ENCODE measurements at regions not wholly inside any gene's neighbourhood (a gene's known extent, or its start where the extent isn't known, plus 50 kb on each side); places are given as distances from the start of the nearest gene placed in this dataset.

GRCh38 chr7:32177232-32177631 lies 107.0 kb upstream of the PDE1C start:
- Histone ChIP-seq H3K9me3 (no peaks in the 10 kb centered on the region), H3K27ac (no peak overlapping the region), H3K4me3 (no peak overlapping the region), H3K36me3 (no peaks in the 10 kb centered on the region), H3K27me3 (no peaks in the 10 kb centered on the region), H3K4me1 (no peaks in the 10 kb centered on the region)
- in situ Hi-C loops (cut with MboI; ENCODE audit: low sequenced_read_pairs in 4 of 4), result no loop called here
- intact Hi-C loops (cut with DNase I; ENCODE audit: low total_unique reads), result no loop called here
- no peak for TF ChIP-seq POLR2A (IDR thresholded peaks at IDR 0.05)
- TF ChIP-seq CTCF (IDR thresholded peaks at IDR 0.05 in 4 of 5, conservative IDR thresholded peaks at IDR 0.05 in 1 of 5), result no peak
- ATAC-seq (no peak), DNase-seq (no peak)

GRCh38 chr7:32175099-32175498 lies 104.9 kb upstream of the PDE1C start:
- Histone ChIP-seq H3K27ac (no peak overlapping the region), H3K4me3 (no peak overlapping the region), H3K9me3 (no peaks in the 10 kb centered on the region), H3K4me1 (no peaks in the 10 kb centered on the region), H3K36me3 (no peaks in the 10 kb centered on the region), H3K27me3 (no peaks in the 10 kb centered on the region)
- intact Hi-C loops (cut with DNase I; ENCODE audit: low total_unique reads), result no loop called here
- in situ Hi-C loops (cut with MboI; ENCODE audit: low sequenced_read_pairs in 4 of 4), result no loop called here
- no peak for DNase-seq
- no peak for ATAC-seq
- no peak for TF ChIP-seq CTCF (IDR thresholded peaks at IDR 0.05 in 4 of 5, conservative IDR thresholded peaks at IDR 0.05 in 1 of 5)
- no peak for TF ChIP-seq POLR2A (IDR thresholded peaks at IDR 0.05)

GRCh38 chr7:32171248-32171647 lies 101.0 kb upstream of the PDE1C start:
- Histone ChIP-seq H3K4me3 (no peak overlapping the region), H3K4me1 (no peaks in the 10 kb centered on the region), H3K27ac (no peak overlapping the region), H3K27me3 (no peaks in the 10 kb centered on the region), H3K36me3 (no peaks in the 10 kb centered on the region), H3K9me3 (no peaks in the 10 kb centered on the region)
- no peak for ATAC-seq
- DNase-seq, result no peak
- in situ Hi-C loops (cut with MboI; ENCODE audit: low sequenced_read_pairs in 4 of 4) (no loop called here), intact Hi-C loops (cut with DNase I; ENCODE audit: low total_unique reads) (no loop called here)
- TF ChIP-seq CTCF (IDR thresholded peaks at IDR 0.05 in 4 of 5, conservative IDR thresholded peaks at IDR 0.05 in 1 of 5), result no peak
- no peak for TF ChIP-seq POLR2A (IDR thresholded peaks at IDR 0.05)

GRCh38 chr7:32170838-32171237 lies 100.6 kb upstream of the PDE1C start:
- H3K27me3 ChIP-seq, result no peaks in the 10 kb centered on the region
- H3K36me3 ChIP-seq, result no peaks in the 10 kb centered on the region
- intact Hi-C loops (cut with DNase I; ENCODE audit: low total_unique reads) (no loop called here), in situ Hi-C loops (cut with MboI; ENCODE audit: low sequenced_read_pairs in 4 of 4) (no loop called here)
- no peak overlapping the region for H3K27ac ChIP-seq
- H3K4me1 ChIP-seq, result no peaks in the 10 kb centered on the region
- H3K4me3 ChIP-seq, result no peak overlapping the region
- TF ChIP-seq POLR2A (IDR thresholded peaks at IDR 0.05) (no peak), CTCF (IDR thresholded peaks at IDR 0.05 in 4 of 5, conservative IDR thresholded peaks at IDR 0.05 in 1 of 5) (no peak)
- DNase-seq, result no peak
- no peaks in the 10 kb centered on the region for H3K9me3 ChIP-seq
- ATAC-seq, result no peak

- TF ChIP-seq CTCF (IDR thresholded peaks at IDR 0.05 in 4 of 5, conservative IDR thresholded peaks at IDR 0.05 in 1 of 5), result no peak
- no peak for TF ChIP-seq POLR2A (IDR thresholded peaks at IDR 0.05)
- Histone ChIP-seq H3K4me3 (no peak overlapping the region), H3K9me3 (no peaks in the 10 kb centered on the region), H3K4me1 (no peaks in the 10 kb centered on the region), H3K27me3 (no peaks in the 10 kb centered on the region), H3K27ac (no peak overlapping the region), H3K36me3 (no peaks in the 10 kb centered on the region)
- DNase-seq, result no peak
- intact Hi-C loops (cut with DNase I; ENCODE audit: low total_unique reads) (no loop called here), in situ Hi-C loops (cut with MboI; ENCODE audit: low sequenced_read_pairs in 4 of 4) (no loop called here)
- no peak for ATAC-seq
These were observed 99.0 kb upstream of the PDE1C start for GRCh38 chr7:32169228-32169627.

Data from gastrocnemius medialis (tissue), 4 donors.